SU-DHL-6 (cell line): ENCODE measurements at regions not wholly inside any gene's neighbourhood (a gene's known extent, or its start where the extent isn't known, plus 50 kb on each side); places are given as distances from the start of the nearest gene placed in this dataset.

ENCODE experiments used
- H2AFZ ChIP-seq: fragments of 200-600 bp; sonication (generic); 2 replicates; pipeline ENCODE4 v1.6.1; 2014; ENCODE audit warnings: low read depth, mild to moderate bottlenecking, moderate library complexity, mixed read lengths, antibody characterized with exemption, low read length; ENCODE audit not compliant: severe bottlenecking
- H3F3A ChIP-seq: fragments of 200-600 bp; shearing (Covaris generic); 2 replicates; pipeline ENCODE4 v1.6.0; 2016; ENCODE audit warnings: antibody characterized with exemption, mild to moderate bottlenecking; ENCODE audit not compliant: insufficient read depth
- H3K27ac ChIP-seq: fragments of 200-600 bp; sonication (generic); 2 replicates; pipeline ENCODE4 v1.5.1; 2016; ENCODE audit warnings: low read depth, mild to moderate bottlenecking, low read length, moderate library complexity, mixed read lengths
- H3K27me3 ChIP-seq: fragments of 200-600 bp; sonication (generic), shearing (Covaris generic); 2 replicates; pipeline ENCODE4 v1.6.0; 2014; ENCODE audit warnings: mild to moderate bottlenecking, low read length
- H3K36me3 ChIP-seq: fragments of 200-600 bp; sonication (generic); 2 replicates; pipeline ENCODE4 v1.6.1; 2014; ENCODE audit warnings: mild to moderate bottlenecking, low read length, mixed read lengths
- H3K4me2 ChIP-seq: fragments of 300-600, 200-600 bp; shearing (Covaris generic), sonication (generic); 2 replicates; pipeline ENCODE4 v1.6.0; 2014; ENCODE audit warnings: low read length, low read depth, mild to moderate bottlenecking; ENCODE audit not compliant: poor library complexity, severe bottlenecking
- H3K4me3 ChIP-seq: fragments of 200-600 bp; sonication (generic); 2 replicates; pipeline ENCODE4 v1.5.1; 2014; ENCODE audit warnings: antibody characterized with exemption, low read length, mild to moderate bottlenecking, mixed read lengths; ENCODE audit not compliant: insufficient read depth, poor library complexity, severe bottlenecking
- H3K79me2 ChIP-seq: fragments of 200-600 bp; sonication (generic); 2 replicates; pipeline ENCODE4 v1.6.1; 2014; ENCODE audit warnings: mild to moderate bottlenecking, low read length, moderate library complexity; ENCODE audit not compliant: insufficient read depth
- H3K9ac ChIP-seq: fragments of 200-600 bp; sonication (generic); 2 replicates; pipeline ENCODE4 v1.7.0; 2014; ENCODE audit warnings: mild to moderate bottlenecking, low read length
- H3K9me2 ChIP-seq: fragments of 200-600 bp; sonication (generic); replicated peaks from 2 replicates; pipeline ENCODE4 v1.6.1; 2014; ENCODE audit warnings: low read length; ENCODE audit not compliant: insufficient read depth
- H3K9me3 ChIP-seq: fragments of 200-600 bp; sonication (generic); 2 replicates; pipeline ENCODE4 v1.6.1; 2014; ENCODE audit warnings: low read length, mixed read lengths; ENCODE audit not compliant: insufficient read depth
- H4K20me1 ChIP-seq: fragments of 200-600 bp; sonication (generic); 2 replicates; pipeline ENCODE4 v1.6.1; 2014; ENCODE audit warnings: low read depth, mild to moderate bottlenecking, antibody characterized with exemption, low read length, moderate library complexity, mixed read lengths
- CTCF ChIP-seq: fragments of 200-600 bp; sonication (generic); IDR thresholded peaks from one replicate; pipeline ENCODE4 v1.5.1; 2017; ENCODE audit warnings: antibody characterized with exemption, mild to moderate bottlenecking, low read length, moderate library complexity; ENCODE audit not compliant: insufficient read depth, poor library complexity, severe bottlenecking
- EZH2phosphoT487 ChIP-seq: fragments of 200-600 bp; sonication (generic), shearing (Covaris generic); conservative IDR thresholded peaks from 2 replicates; pipeline ENCODE4 v1.6.1; 2018; ENCODE audit warnings: mild to moderate bottlenecking, antibody characterized with exemption, low read length, moderate library complexity, mixed read lengths

- Histone ChIP-seq H3K4me3 (no peak overlapping the region), H3K9ac (no peak overlapping the region), H3K4me2 (no peak overlapping the region), H3K27me3 (no peaks in the 10 kb centered on the region), H4K20me1 (no peaks in the 10 kb centered on the region), H3K9me2 (no peaks in the 10 kb centered on the region), H2AFZ (no peak overlapping the region), H3K36me3 (no peaks in the 10 kb centered on the region), H3K27ac (no peak overlapping the region), H3K9me3 (no peaks in the 10 kb centered on the region), H3K79me2 (no peaks in the 10 kb centered on the region), H3F3A (no peaks in the 10 kb centered on the region)
- TF ChIP-seq CTCF: no peak
- TF ChIP-seq EZH2phosphoT487: no peak
Measured at GRCh38 chr16:49944221-49944620, 80.8 kb upstream of the CNEP1R1 start.

- no peaks in the 10 kb centered on the region for H3K79me2 ChIP-seq
- TF ChIP-seq EZH2phosphoT487 (no peak), CTCF (no peak)
- no peaks in the 10 kb centered on the region for H3F3A ChIP-seq
- H3K9ac ChIP-seq: no peak overlapping the region
- no peaks in the 10 kb centered on the region for H3K27me3 ChIP-seq
- H3K9me2 ChIP-seq: no peaks in the 10 kb centered on the region
- H2AFZ ChIP-seq: no peak overlapping the region
- no peaks in the 10 kb centered on the region for H3K36me3 ChIP-seq
- no peaks in the 10 kb centered on the region for H4K20me1 ChIP-seq
- no peak overlapping the region for H3K27ac ChIP-seq
- H3K4me3 ChIP-seq: no peak overlapping the region
- H3K4me2 ChIP-seq: no peak overlapping the region
- no peaks in the 10 kb centered on the region for H3K9me3 ChIP-seq
Measured at GRCh38 chr16:49947907-49948678, 76.9 kb upstream of the CNEP1R1 start.

- H3K79me2 ChIP-seq: no peaks in the 10 kb centered on the region
- H4K20me1 ChIP-seq: no peaks in the 10 kb centered on the region
- no peaks in the 10 kb centered on the region for H3K36me3 ChIP-seq
- H3K4me2 ChIP-seq: no peak overlapping the region
- H3K27me3 ChIP-seq: no peaks in the 10 kb centered on the region
- H2AFZ ChIP-seq: no peak overlapping the region
- no peaks in the 10 kb centered on the region for H3F3A ChIP-seq
- no peak overlapping the region for H3K4me3 ChIP-seq
- no peaks in the 10 kb centered on the region for H3K9me2 ChIP-seq
- no peak overlapping the region for H3K9ac ChIP-seq
- no peaks in the 10 kb centered on the region for H3K9me3 ChIP-seq
- TF ChIP-seq CTCF: no peak
- no peak for TF ChIP-seq EZH2phosphoT487
- H3K27ac ChIP-seq: no peak overlapping the region
Measured at GRCh38 chr16:49951574-49952195, 73.3 kb upstream of the CNEP1R1 start.
